Brain microvascular endothelial cell (primary cell): ENCODE measurements at regions not wholly inside any gene's neighbourhood (a gene's known extent, or its start where the extent isn't known, plus 50 kb on each side); places are given as distances from the start of the nearest gene placed in this dataset.

Source experiments
- DNase-seq: peaks from one replicate; pipeline ENCODE4 v3.0.0-alpha.2; 2020
- H3K27ac ChIP-seq: fragments of 250-450 bp; sonication (Bioruptor Pico); 2 replicates; pipeline ENCODE4 v1.5.1; 2020; ENCODE audit warnings: mild to moderate bottlenecking, moderate library complexity
- H3K27me3 ChIP-seq: fragments of 250-450 bp; sonication (Bioruptor Pico); replicated peaks from 2 replicates; pipeline ENCODE4 v1.5.1; 2020; ENCODE audit warnings: mild to moderate bottlenecking
- H3K36me3 ChIP-seq: fragments of 250-450 bp; sonication (Bioruptor Pico); replicated peaks from 2 replicates; pipeline ENCODE4 v1.5.1; 2020; ENCODE audit warnings: mild to moderate bottlenecking
- H3K4me3 ChIP-seq: 2 replicates; pipeline ENCODE4 v1.5.1; 2011; ENCODE audit warnings: low read depth, mild to moderate bottlenecking, control low read depth, low read length, moderate library complexity
- in situ Hi-C: cut with HindIII; loops from 2 replicates; pipeline ENCODE4 v1.10.0; 2017; ENCODE audit warnings: low sequenced_read_pairs, low pct_ligation_motif_present
- TF ChIP-seq, protein P1 (sequence below): IDR thresholded peaks from 2 replicates; pipeline ENCODE4 v1.5.1; 2011; ENCODE audit warnings: low read depth, mild to moderate bottlenecking, moderate library complexity, low read length, control low read depth, inconsistent platforms; ENCODE audit errors: missing control alignments

DNA sequence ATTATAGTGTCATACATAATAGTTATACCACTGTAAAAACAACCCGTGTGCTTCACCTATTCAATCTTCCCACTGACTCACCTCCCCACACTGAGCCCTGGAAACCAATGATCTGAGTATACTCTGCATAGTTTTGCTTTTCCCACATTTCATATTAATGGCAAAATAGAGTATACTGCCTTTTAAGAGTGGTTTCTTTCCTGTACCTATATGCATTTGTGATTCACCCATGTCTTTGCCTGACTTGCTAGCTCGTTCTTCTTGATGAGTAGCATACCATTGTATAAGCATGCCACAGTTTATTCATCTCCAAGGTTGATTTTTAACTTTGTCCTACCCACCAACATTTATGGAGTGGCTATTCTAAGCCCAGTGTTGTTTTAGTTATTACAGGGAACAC, 686.4 kb downstream of the PLCL1 start:
- Histone ChIP-seq H3K4me3 (no peak overlapping the region), H3K27me3 (no peaks in the 10 kb centered on the region), H3K36me3 (no peaks in the 10 kb centered on the region), H3K27ac (no peak overlapping the region)
- no peak for DNase-seq
- TF ChIP-seq, protein P1, sequence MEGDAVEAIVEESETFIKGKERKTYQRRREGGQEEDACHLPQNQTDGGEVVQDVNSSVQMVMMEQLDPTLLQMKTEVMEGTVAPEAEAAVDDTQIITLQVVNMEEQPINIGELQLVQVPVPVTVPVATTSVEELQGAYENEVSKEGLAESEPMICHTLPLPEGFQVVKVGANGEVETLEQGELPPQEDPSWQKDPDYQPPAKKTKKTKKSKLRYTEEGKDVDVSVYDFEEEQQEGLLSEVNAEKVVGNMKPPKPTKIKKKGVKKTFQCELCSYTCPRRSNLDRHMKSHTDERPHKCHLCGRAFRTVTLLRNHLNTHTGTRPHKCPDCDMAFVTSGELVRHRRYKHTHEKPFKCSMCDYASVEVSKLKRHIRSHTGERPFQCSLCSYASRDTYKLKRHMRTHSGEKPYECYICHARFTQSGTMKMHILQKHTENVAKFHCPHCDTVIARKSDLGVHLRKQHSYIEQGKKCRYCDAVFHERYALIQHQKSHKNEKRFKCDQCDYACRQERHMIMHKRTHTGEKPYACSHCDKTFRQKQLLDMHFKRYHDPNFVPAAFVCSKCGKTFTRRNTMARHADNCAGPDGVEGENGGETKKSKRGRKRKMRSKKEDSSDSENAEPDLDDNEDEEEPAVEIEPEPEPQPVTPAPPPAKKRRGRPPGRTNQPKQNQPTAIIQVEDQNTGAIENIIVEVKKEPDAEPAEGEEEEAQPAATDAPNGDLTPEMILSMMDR, result no peak
- in situ Hi-C loops, result no loop called here

DNA sequence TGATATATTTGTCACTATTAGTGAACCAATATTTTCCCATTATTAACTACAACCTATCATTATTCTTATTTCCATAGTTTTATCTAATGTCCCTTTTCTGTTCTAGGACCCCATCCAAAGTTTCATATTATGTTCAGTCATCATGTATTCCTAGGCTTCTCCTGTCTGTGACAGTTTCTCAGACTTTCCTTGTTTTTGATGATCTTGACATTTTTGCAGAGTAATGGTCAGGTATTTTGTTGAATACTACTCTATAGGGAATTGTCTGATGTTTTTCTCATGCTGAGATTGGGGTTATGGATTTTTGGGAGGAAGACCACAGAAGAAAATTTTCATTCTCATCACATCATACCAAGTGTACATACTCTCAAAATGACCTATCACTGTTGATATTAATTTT, 684.6 kb downstream of the PLCL1 start:
- DNase-seq, result no peak
- Histone ChIP-seq H3K4me3 (no peak overlapping the region), H3K27me3 (no peaks in the 10 kb centered on the region), H3K36me3 (no peaks in the 10 kb centered on the region), H3K27ac (no peak overlapping the region)
- TF ChIP-seq, protein P1, result no peak
- in situ Hi-C loops, result no loop called here

DNA sequence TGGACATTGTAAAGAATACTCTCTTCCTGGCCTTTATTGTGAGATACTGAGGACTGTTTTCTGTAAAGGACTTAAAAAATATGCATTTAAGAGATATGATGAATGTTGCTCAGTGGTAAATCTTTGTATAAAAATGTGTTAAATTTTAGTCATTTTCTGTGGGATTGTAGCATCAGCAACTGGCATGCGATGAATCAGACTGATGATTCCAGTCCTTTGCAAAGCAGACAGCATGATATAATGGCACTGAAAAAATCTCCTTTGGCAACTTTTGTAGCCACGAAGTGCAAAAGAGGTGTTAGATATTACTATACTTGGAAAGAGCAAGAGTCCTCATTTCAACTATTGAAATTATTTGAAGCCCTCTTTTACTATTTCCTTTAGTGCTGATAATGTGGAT, 678.7 kb downstream of the PLCL1 start:
- no peak for DNase-seq
- TF ChIP-seq, protein P1, result no peak
- Histone ChIP-seq H3K4me3 (no peak overlapping the region), H3K27me3 (no peaks in the 10 kb centered on the region), H3K27ac (no peak overlapping the region), H3K36me3 (no peaks in the 10 kb centered on the region)
- in situ Hi-C loops, result no loop called here

DNA sequence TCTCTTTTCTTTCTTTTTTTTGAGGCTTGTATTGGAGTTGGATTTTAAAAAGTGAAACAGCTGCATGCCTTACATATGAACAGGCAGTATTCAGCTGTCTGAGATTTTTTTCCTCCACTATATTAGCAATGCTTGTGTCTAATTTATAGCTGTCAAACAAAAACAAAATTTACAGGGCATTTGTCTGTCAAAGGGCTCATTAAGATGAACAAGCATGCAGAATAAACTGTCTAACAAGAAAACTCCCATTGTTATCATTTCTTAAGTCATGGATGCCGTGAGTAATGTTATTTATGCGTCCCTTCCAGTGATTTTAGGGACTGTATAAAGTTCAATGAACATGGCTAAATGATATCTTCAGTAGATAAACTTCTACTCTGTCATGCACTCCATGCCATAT, 674.7 kb downstream of the PLCL1 start:
- TF ChIP-seq, protein P1, result no peak
- no peaks in the 10 kb centered on the region for H3K27me3 ChIP-seq
- H3K36me3 ChIP-seq, result no peaks in the 10 kb centered on the region
- no peak overlapping the region for H3K4me3 ChIP-seq
- H3K27ac ChIP-seq, result no peak overlapping the region
- DNase-seq, result no peak
- in situ Hi-C loops, result no loop called here

DNA sequence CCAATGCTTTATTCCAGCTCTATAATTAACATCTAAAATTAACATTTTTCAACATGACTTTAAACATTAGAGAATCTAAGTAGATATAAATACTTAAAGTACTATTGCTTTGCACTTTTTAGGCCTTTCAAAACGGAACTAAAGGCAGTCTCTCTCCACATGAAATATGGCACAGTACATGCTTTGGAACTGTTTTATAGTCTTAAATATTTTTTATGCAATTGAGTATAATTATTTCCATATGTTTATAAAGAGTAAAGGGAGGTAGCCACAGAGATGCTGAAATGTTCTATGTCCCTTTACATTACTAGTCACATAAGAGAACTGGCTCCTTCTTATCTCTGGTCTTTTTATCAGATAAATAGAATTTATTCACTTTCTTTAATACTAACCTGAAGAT, 674.0 kb downstream of the PLCL1 start:
- H3K27ac ChIP-seq, result no peak overlapping the region
- no peaks in the 10 kb centered on the region for H3K27me3 ChIP-seq
- H3K4me3 ChIP-seq, result no peak overlapping the region
- no peak for DNase-seq
- TF ChIP-seq, protein P1, result no peak
- in situ Hi-C loops, result no loop called here
- H3K36me3 ChIP-seq, result no peaks in the 10 kb centered on the region

DNA sequence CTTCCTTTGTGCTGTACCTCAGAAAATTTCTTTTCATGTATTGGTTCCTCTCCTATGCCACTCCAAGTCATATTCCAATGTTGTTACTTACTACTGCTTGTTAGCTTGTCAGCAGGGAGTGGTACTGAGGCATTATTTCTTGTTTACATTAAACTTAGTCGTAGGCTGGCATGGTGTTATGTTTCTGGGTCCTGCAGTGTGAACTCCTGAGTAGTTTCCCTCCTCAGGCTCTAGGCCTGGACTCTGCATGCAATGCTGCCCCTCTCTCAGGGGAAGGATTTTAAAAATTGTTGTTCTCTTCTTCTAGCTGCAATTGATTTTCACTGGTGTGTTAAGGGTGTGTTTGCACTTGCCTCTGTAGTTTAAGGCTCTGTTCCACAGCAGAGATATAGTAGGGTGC, 671.6 kb downstream of the PLCL1 start:
- H3K27ac ChIP-seq, result no peak overlapping the region
- in situ Hi-C loops, result no loop called here
- DNase-seq, result no peak
- no peak overlapping the region for H3K4me3 ChIP-seq
- H3K27me3 ChIP-seq, result no peaks in the 10 kb centered on the region
- no peaks in the 10 kb centered on the region for H3K36me3 ChIP-seq
- TF ChIP-seq, protein P1, result no peak
